GM12892 (cell line): ENCODE measurements at regions not wholly inside any gene's neighbourhood (a gene's known extent, or its start where the extent isn't known, plus 50 kb on each side); places are given as distances from the start of the nearest gene placed in this dataset.

ENCODE experiments used
- POLR2AphosphoS5 ChIP-seq: IDR thresholded peaks from 2 replicates; pipeline ENCODE4 v1.6.1; 2011; ENCODE audit warnings: low read depth, low read length, control low read depth
- TAF1 ChIP-seq: IDR thresholded peaks from 2 replicates; pipeline ENCODE4 v1.6.1; 2011; ENCODE audit warnings: low read depth, mild to moderate bottlenecking, control low read depth, low read length, borderline replicate concordance

GRCh38 chr2:228722311-228722710 lies 540.8 kb upstream of the SPHKAP start:
- TF ChIP-seq POLR2AphosphoS5 (no peak), TAF1 (no peak)
